Tibial nerve (tissue), 4 donors: ENCODE measurements at regions not wholly inside any gene's neighbourhood (a gene's known extent, or its start where the extent isn't known, plus 50 kb on each side); places are given as distances from the start of the nearest gene placed in this dataset.
A peak's percentile ranks its signal among the peaks of the same experiment; 100 is the strongest.

ENCODE experiments used
- DNase-seq, 2 donors: peaks; one replicate each; pipeline ENCODE4 v3.0.0-alpha.2; 2019; ENCODE audit warnings: low spot score in 2 of 2
- H3K27ac ChIP-seq, 4 donors: fragments of 200-600 bp; sonication (generic) in 3 of 4; one replicate each; pipeline ENCODE4 v1.5.1; 2017 to 2019; ENCODE audit warnings: mild to moderate bottlenecking in 1 of 4
- H3K27me3 ChIP-seq, 2 donors: fragments of 200-600 bp; sonication (generic) in 1 of 2; one replicate each; pipeline versions ENCODE4 v1.5.1 to v1.6.0; 2017 to 2019
- H3K36me3 ChIP-seq, 3 donors: fragments of 200-600 bp; sonication (generic); one replicate each; pipeline ENCODE4 v1.5.1; 2018 to 2019
- H3K4me1 ChIP-seq, 4 donors: fragments of 200-600 bp; sonication (generic) in 3 of 4; one replicate each; pipeline ENCODE4 v1.5.1; 2017 to 2019
- H3K4me3 ChIP-seq, 4 donors: fragments of 200-600 bp; sonication (generic) in 3 of 4; one replicate each; pipeline ENCODE4 v1.5.1; 2017 to 2019; ENCODE audit warnings: mild to moderate bottlenecking in 1 of 4, moderate library complexity in 1 of 4
- H3K9me3 ChIP-seq, 4 donors: fragments of 200-600 bp; sonication (generic) in 3 of 4; one replicate each; pipeline ENCODE4 v1.5.1; 2017 to 2019
- CTCF ChIP-seq, 5 experiments: fragments of 200-600 bp in 3 of 5; fragments of 450-650 bp in 2 of 5; sonication (generic) in 3 of 5; IDR thresholded peaks; one replicate each; pipeline ENCODE4 v1.5.1; 2016 to 2019; ENCODE audit warnings: antibody characterized with exemption in 5 of 5, mild to moderate bottlenecking in 3 of 5, moderate library complexity in 2 of 5
- EP300 ChIP-seq, 2 donors: sonication (generic); formaldehyde crosslinking; IDR thresholded peaks; one replicate each; pipeline ENCODE4 v1.6.1; 2017; ENCODE audit warnings: antibody characterized with exemption in 2 of 2, mild to moderate bottlenecking in 1 of 2
- POLR2A ChIP-seq, 2 donors: fragments of 450-650 bp; IDR thresholded peaks; one replicate each; pipeline ENCODE4 v1.6.1; 2017; ENCODE audit warnings: antibody characterized with exemption in 2 of 2, mild to moderate bottlenecking in 2 of 2, moderate library complexity in 2 of 2
- WGBS, 2 donors: methylation state at CpG; one replicate each; pipeline ENCODE4 v1.1.5; 2018; 5-methylcytosine and 5-hydroxymethylcytosine counted together

GRCh38 chr12:91355150-91356006, 172.8 kb upstream of the DCN start:
- no peaks in the 10 kb centered on the region for H3K9me3 ChIP-seq
- peak; percentile 63 to 89 for DNase-seq
- no peaks in the 10 kb centered on the region for H3K27me3 ChIP-seq
- H3K36me3 ChIP-seq: no peaks in the 10 kb centered on the region
- TF ChIP-seq POLR2A (IDR thresholded peaks at IDR 0.05) (no peak), CTCF (IDR thresholded peaks at IDR 0.05) (peak; percentile 71 to 86 (median 80))
- H3K4me3 ChIP-seq: no peak overlapping the region
- no peak overlapping the region for H3K27ac ChIP-seq
- no peaks in the 10 kb centered on the region for H3K4me1 ChIP-seq
- 33 to 36% methylated on average over 8 of the region's 8 CpGs for whole genome bisulfite sequencing, 2 donors

GRCh38 chr12:91353266-91353665, 170.6 kb upstream of the DCN start:
- WGBS, 2 donors: 84 to 91% methylated on average over 1 of the region's 1 CpG
- H3K27me3 ChIP-seq: no peaks in the 10 kb centered on the region
- H3K4me3 ChIP-seq: no peak overlapping the region
- no peak overlapping the region for H3K27ac ChIP-seq
- DNase-seq: no peak
- H3K4me1 ChIP-seq: no peaks in the 10 kb centered on the region
- no peaks in the 10 kb centered on the region for H3K36me3 ChIP-seq
- no peak for TF ChIP-seq CTCF (IDR thresholded peaks at IDR 0.05)
- TF ChIP-seq EP300 (IDR thresholded peaks at IDR 0.05): no peak
- TF ChIP-seq POLR2A (IDR thresholded peaks at IDR 0.05): no peak
- H3K9me3 ChIP-seq: no peaks in the 10 kb centered on the region

GRCh38 chr12:91349476-91349875, 166.9 kb upstream of the DCN start:
- Histone ChIP-seq H3K36me3 (no peaks in the 10 kb centered on the region), H3K9me3 (no peaks in the 10 kb centered on the region), H3K27ac (no peak overlapping the region), H3K4me3 (no peak overlapping the region), H3K4me1 (peaks cover 0 to 4% (median 0%) of the 10 kb centered on the region in 4 donors), H3K27me3 (no peaks in the 10 kb centered on the region)
- no peak for TF ChIP-seq POLR2A (IDR thresholded peaks at IDR 0.05)
- TF ChIP-seq CTCF (IDR thresholded peaks at IDR 0.05): no peak
- TF ChIP-seq EP300 (IDR thresholded peaks at IDR 0.05): no peak
- DNase-seq: no peak
- 50 to 51% methylated on average over 2 of the region's 2 CpGs for WGBS, 2 donors

GRCh38 chr12:91347481-91348214, 165.0 kb upstream of the DCN start:
- H3K4me3 ChIP-seq: no peak overlapping the region
- H3K36me3 ChIP-seq: no peaks in the 10 kb centered on the region
- H3K27me3 ChIP-seq: no peaks in the 10 kb centered on the region
- peaks cover 0 to 4% (median 0%) of the 10 kb centered on the region in 4 donors for H3K4me1 ChIP-seq
- no peak for DNase-seq
- H3K9me3 ChIP-seq: no peaks in the 10 kb centered on the region
- H3K27ac ChIP-seq: no peak overlapping the region
- TF ChIP-seq CTCF (IDR thresholded peaks at IDR 0.05): no peak
- TF ChIP-seq POLR2A (IDR thresholded peaks at IDR 0.05): no peak
- no peak for TF ChIP-seq EP300 (IDR thresholded peaks at IDR 0.05)
- WGBS, 2 donors: 68 to 74% methylated on average over 3 of the region's 3 CpGs

- TF ChIP-seq EP300 (IDR thresholded peaks at IDR 0.05) (no peak), CTCF (IDR thresholded peaks at IDR 0.05) (no peak), POLR2A (IDR thresholded peaks at IDR 0.05) (no peak)
- DNase-seq: no peak
- Histone ChIP-seq H3K4me3 (no peak overlapping the region), H3K27me3 (no peaks in the 10 kb centered on the region), H3K9me3 (no peaks in the 10 kb centered on the region), H3K27ac (no peak overlapping the region), H3K4me1 (peaks cover 0 to 4% (median 0%) of the 10 kb centered on the region in 4 donors), H3K36me3 (no peaks in the 10 kb centered on the region)
- WGBS, 2 donors: 91 to 96% methylated on average over 1 of the region's 1 CpG
Observed at GRCh38 chr12:91346827-91347226, 164.2 kb upstream of the DCN start.
